ENCODE measurements at regions not wholly inside any gene's neighbourhood (a gene's known extent, or its start where the extent isn't known, plus 50 kb on each side); places are given as distances from the start of the nearest gene placed in this dataset.
A peak's percentile ranks its signal among the peaks of the same experiment; 100 is the strongest.

- H2AFZ ChIP-seq (ENCODE audit: control insufficient read depth, low read length), result no peak overlapping the region
- H3K27ac ChIP-seq (ENCODE audit: control insufficient read depth, insufficient read depth, low read length), result no peak overlapping the region
- no peak for TF ChIP-seq CTCF (optimal IDR thresholded peaks at IDR 0.05 in 1 of 3, IDR thresholded peaks at IDR 0.05 in 1 of 3, conservative IDR thresholded peaks at IDR 0.05 in 1 of 3; ENCODE audit: extremely low read depth in 1 of 3, insufficient read depth in 2 of 3, low read length in 3 of 3)
- no peak for TF ChIP-seq EZH2 (IDR thresholded peaks at IDR 0.05; ENCODE audit: low read length)
- no peaks in the 10 kb centered on the region for H3K9me3 ChIP-seq (ENCODE audit: control insufficient read depth, low read depth, low read length)
- no peaks in the 10 kb centered on the region for H3K79me2 ChIP-seq (ENCODE audit: control insufficient read depth, insufficient read depth, low read length)
- no peak overlapping the region for H3K4me3 ChIP-seq (ENCODE audit: control insufficient read depth in 2 of 3, extremely low read depth in 1 of 3, insufficient read depth in 2 of 3, low read depth in 1 of 3, low read length in 3 of 3)
- no peaks in the 10 kb centered on the region for H4K20me1 ChIP-seq (ENCODE audit: control insufficient read depth, extremely low read depth, insufficient read depth, low read length)
- no peak for FAIRE-seq
- DNase-seq (ENCODE audit: low read depth, low spot score), result no peak
- dilution Hi-C loops (cut with MboI; ENCODE audit: extremely low pct_ligation_motif_present, low sequenced_read_pairs), result no loop called here
- no peaks in the 10 kb centered on the region for H3K4me1 ChIP-seq (ENCODE audit: control insufficient read depth, extremely low read depth, insufficient read depth, low read length)
- H3K27me3 ChIP-seq (ENCODE audit: control insufficient read depth, extremely low read depth, insufficient read depth, low read length), result no peaks in the 10 kb centered on the region
- no peaks in the 10 kb centered on the region for H3K36me3 ChIP-seq (ENCODE audit: control insufficient read depth in 2 of 2, extremely low read depth in 1 of 2, insufficient read depth in 2 of 2, low read length in 2 of 2)
- H3K9ac ChIP-seq (ENCODE audit: control insufficient read depth, extremely low read depth, insufficient read depth, low read length), result no peak overlapping the region
- no peaks in the 10 kb centered on the region for H3K9me1 ChIP-seq (ENCODE audit: control insufficient read depth, extremely low read depth, insufficient read depth, low read length)
- no peak overlapping the region for H3K4me2 ChIP-seq (ENCODE audit: control insufficient read depth, extremely low read depth, insufficient read depth, low read depth, low read length)
These were observed 66.3 kb downstream of the RTP4 start for GRCh38 chr3:187434524-187434923.

GRCh38 chr3:187430576-187430975 is 62.4 kb downstream of the RTP4 start:
- Histone ChIP-seq H4K20me1 (ENCODE audit: control insufficient read depth, extremely low read depth, insufficient read depth, low read length) (no peaks in the 10 kb centered on the region), H3K79me2 (ENCODE audit: control insufficient read depth, insufficient read depth, low read length) (no peaks in the 10 kb centered on the region), H3K9me1 (ENCODE audit: control insufficient read depth, extremely low read depth, insufficient read depth, low read length) (no peaks in the 10 kb centered on the region), H3K36me3 (ENCODE audit: control insufficient read depth in 2 of 2, extremely low read depth in 1 of 2, insufficient read depth in 2 of 2, low read length in 2 of 2) (no peaks in the 10 kb centered on the region), H3K4me2 (ENCODE audit: control insufficient read depth, extremely low read depth, insufficient read depth, low read depth, low read length) (no peak overlapping the region), H3K4me3 (ENCODE audit: control insufficient read depth in 2 of 3, extremely low read depth in 1 of 3, insufficient read depth in 2 of 3, low read depth in 1 of 3, low read length in 3 of 3) (no peak overlapping the region), H2AFZ (ENCODE audit: control insufficient read depth, low read length) (no peak overlapping the region), H3K27ac (ENCODE audit: control insufficient read depth, insufficient read depth, low read length) (no peak overlapping the region), H3K9ac (ENCODE audit: control insufficient read depth, extremely low read depth, insufficient read depth, low read length) (no peak overlapping the region), H3K9me3 (ENCODE audit: control insufficient read depth, low read depth, low read length) (no peaks in the 10 kb centered on the region), H3K27me3 (ENCODE audit: control insufficient read depth, extremely low read depth, insufficient read depth, low read length) (no peaks in the 10 kb centered on the region), H3K4me1 (ENCODE audit: control insufficient read depth, extremely low read depth, insufficient read depth, low read length) (no peaks in the 10 kb centered on the region)
- dilution Hi-C loops (cut with MboI; ENCODE audit: extremely low pct_ligation_motif_present, low sequenced_read_pairs), result no loop called here
- DNase-seq (ENCODE audit: low read depth, low spot score), result no peak
- TF ChIP-seq EZH2 (IDR thresholded peaks at IDR 0.05; ENCODE audit: low read length), result no peak
- peak in 1 of 3 experiments; percentile 51 for TF ChIP-seq CTCF (optimal IDR thresholded peaks at IDR 0.05 in 1 of 3, IDR thresholded peaks at IDR 0.05 in 1 of 3, conservative IDR thresholded peaks at IDR 0.05 in 1 of 3; ENCODE audit: extremely low read depth in 1 of 3, insufficient read depth in 2 of 3, low read length in 3 of 3)
- FAIRE-seq, result no peak

Data from keratinocyte (primary cell).